OCI-LY3 (cell line): ENCODE measurements at regions not wholly inside any gene's neighbourhood (a gene's known extent, or its start where the extent isn't known, plus 50 kb on each side); places are given as distances from the start of the nearest gene placed in this dataset.

Experiments
- CTCF ChIP-seq: fragments of 200-600, 300-600 bp; sonication (generic); IDR thresholded peaks from 2 replicates; pipeline ENCODE4 v1.5.1; 2014; ENCODE audit warnings: antibody characterized with exemption, low read length, low read depth
- EZH2phosphoT487 ChIP-seq: fragments of 200-600 bp; shearing (Covaris generic); IDR thresholded peaks from 2 replicates; pipeline ENCODE4 v1.6.1; 2018; ENCODE audit warnings: antibody characterized with exemption, mixed run types, low read depth

- TF ChIP-seq CTCF = peak; percentile 33
- no peak for TF ChIP-seq EZH2phosphoT487
Observed at GRCh38 chr6:115838763-115839401, 221.8 kb downstream of the FRK start.
